ENCODE measurements at regions not wholly inside any gene's neighbourhood (a gene's known extent, or its start where the extent isn't known, plus 50 kb on each side); places are given as distances from the start of the nearest gene placed in this dataset.
A peak's percentile ranks its signal among the peaks of the same experiment; 100 is the strongest.

DNA sequence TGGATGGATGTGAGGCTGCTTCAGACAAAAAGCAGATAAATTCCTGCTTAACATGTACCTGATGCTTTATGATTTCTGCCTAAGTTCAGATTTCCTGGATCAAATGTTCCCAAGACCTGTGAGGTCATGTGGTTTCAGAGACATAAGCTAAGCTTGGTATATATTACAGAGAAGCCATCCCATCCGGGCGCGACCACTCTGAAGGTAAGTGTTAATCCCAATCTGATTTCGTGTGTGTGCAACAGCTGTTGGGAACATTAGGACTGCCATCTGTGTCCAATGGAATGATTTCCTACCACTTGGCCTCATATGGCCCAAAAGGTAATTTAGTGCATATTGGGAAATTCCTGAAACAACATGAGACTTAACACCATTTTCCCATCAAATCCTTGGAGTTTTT is 199.1 kb downstream of the HS3ST3B1 start:
- Histone ChIP-seq H3K4me3 (ENCODE audit: low read depth, low read length) (no peak overlapping the region), H3K36me3 (ENCODE audit: control insufficient read depth, insufficient read depth, low read length) (no peaks in the 10 kb centered on the region), H3K27me3 (ENCODE audit: control insufficient read depth, insufficient read depth, low read length) (no peaks in the 10 kb centered on the region)
- FAIRE-seq (no peak), DNase-seq (ENCODE audit: low read depth) (no peak)
- TF ChIP-seq, protein P1, sequence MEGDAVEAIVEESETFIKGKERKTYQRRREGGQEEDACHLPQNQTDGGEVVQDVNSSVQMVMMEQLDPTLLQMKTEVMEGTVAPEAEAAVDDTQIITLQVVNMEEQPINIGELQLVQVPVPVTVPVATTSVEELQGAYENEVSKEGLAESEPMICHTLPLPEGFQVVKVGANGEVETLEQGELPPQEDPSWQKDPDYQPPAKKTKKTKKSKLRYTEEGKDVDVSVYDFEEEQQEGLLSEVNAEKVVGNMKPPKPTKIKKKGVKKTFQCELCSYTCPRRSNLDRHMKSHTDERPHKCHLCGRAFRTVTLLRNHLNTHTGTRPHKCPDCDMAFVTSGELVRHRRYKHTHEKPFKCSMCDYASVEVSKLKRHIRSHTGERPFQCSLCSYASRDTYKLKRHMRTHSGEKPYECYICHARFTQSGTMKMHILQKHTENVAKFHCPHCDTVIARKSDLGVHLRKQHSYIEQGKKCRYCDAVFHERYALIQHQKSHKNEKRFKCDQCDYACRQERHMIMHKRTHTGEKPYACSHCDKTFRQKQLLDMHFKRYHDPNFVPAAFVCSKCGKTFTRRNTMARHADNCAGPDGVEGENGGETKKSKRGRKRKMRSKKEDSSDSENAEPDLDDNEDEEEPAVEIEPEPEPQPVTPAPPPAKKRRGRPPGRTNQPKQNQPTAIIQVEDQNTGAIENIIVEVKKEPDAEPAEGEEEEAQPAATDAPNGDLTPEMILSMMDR (IDR thresholded peaks at IDR 0.05; ENCODE audit: insufficient read depth, low read length, severe bottlenecking): no peak

DNA sequence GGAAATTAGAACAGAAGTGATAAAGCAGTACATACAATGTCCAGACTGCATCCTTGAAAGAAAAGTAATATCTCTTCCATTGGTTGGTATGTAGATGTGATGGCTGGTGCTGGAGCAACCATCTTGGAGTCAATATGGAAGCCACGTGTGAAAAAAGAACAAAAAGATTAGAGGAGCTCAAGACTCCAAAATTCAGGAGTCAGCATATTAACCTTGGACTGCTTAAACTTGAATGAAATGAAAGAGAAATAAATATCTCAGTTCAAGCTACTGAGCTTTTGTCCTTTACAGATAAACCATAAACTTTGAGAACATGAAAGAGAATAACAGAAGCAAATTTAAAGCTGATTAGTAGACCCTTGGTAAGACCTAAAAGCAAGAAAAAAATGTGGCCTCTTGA is 197.9 kb downstream of the HS3ST3B1 start:
- TF ChIP-seq, protein P1 (IDR thresholded peaks at IDR 0.05; ENCODE audit: insufficient read depth, low read length, severe bottlenecking): no peak

DNA sequence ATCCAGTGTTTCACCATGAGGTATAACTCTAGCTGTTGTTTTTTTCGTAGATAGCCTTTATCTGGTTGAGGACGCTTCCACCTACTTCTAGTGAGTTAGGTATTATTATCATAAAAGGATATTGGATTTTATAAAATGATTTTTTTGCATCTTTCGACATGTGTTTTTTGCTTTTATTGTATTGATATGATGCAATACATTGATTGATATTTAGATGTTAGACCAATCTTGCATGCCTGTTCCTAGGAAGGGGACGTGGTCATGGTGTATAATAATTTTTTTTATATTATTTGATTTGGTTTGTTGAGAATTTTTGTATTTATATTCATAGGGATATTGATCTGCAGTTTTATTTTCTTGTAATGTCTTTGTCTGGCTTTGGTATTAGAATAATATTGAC is 193.3 kb downstream of the HS3ST3B1 start:
- DNase-seq (ENCODE audit: low read depth): no peak
- no peak for FAIRE-seq
- H3K4me3 ChIP-seq (ENCODE audit: low read depth, low read length): no peak overlapping the region
- no peaks in the 10 kb centered on the region for H3K27me3 ChIP-seq (ENCODE audit: control insufficient read depth, insufficient read depth, low read length)
- TF ChIP-seq, protein P1 (IDR thresholded peaks at IDR 0.05; ENCODE audit: insufficient read depth, low read length, severe bottlenecking): no peak
- H3K36me3 ChIP-seq (ENCODE audit: control insufficient read depth, insufficient read depth, low read length): no peaks in the 10 kb centered on the region

More for the DNA sequence above, 197.9 kb downstream of the HS3ST3B1 start:
- Histone ChIP-seq H3K4me3 (ENCODE audit: low read depth, low read length) (no peak overlapping the region), H3K36me3 (ENCODE audit: control insufficient read depth, insufficient read depth, low read length) (no peaks in the 10 kb centered on the region), H3K27me3 (ENCODE audit: control insufficient read depth, insufficient read depth, low read length) (no peaks in the 10 kb centered on the region)
- DNase-seq (ENCODE audit: low read depth) (no peak), FAIRE-seq (no peak)

DNA sequence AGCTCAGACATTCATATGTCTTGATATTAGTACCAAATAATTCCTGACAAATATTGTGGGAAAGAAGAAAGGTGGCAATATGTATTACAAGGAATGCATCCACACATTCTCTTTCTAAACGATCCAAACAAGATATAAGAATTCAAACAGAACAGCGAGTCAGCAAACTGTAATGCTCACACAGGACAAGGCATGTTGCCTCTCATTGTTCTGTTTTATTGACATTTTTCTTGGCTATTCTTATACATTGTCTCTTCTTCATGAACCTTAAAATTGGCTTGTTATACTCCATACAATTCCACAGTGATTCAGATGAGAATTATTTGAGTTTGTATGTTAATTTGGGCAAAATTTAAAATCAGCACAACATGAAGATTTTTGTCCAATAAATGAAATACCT is 189.1 kb downstream of the HS3ST3B1 start:
- Histone ChIP-seq H3K36me3 (ENCODE audit: control insufficient read depth, insufficient read depth, low read length) (no peaks in the 10 kb centered on the region), H3K4me3 (ENCODE audit: low read depth, low read length) (no peak overlapping the region), H3K27me3 (ENCODE audit: control insufficient read depth, insufficient read depth, low read length) (no peaks in the 10 kb centered on the region)
- FAIRE-seq (no peak), DNase-seq (ENCODE audit: low read depth) (peak; percentile 58)
- TF ChIP-seq, protein P1 (IDR thresholded peaks at IDR 0.05; ENCODE audit: insufficient read depth, low read length, severe bottlenecking): no peak

DNA sequence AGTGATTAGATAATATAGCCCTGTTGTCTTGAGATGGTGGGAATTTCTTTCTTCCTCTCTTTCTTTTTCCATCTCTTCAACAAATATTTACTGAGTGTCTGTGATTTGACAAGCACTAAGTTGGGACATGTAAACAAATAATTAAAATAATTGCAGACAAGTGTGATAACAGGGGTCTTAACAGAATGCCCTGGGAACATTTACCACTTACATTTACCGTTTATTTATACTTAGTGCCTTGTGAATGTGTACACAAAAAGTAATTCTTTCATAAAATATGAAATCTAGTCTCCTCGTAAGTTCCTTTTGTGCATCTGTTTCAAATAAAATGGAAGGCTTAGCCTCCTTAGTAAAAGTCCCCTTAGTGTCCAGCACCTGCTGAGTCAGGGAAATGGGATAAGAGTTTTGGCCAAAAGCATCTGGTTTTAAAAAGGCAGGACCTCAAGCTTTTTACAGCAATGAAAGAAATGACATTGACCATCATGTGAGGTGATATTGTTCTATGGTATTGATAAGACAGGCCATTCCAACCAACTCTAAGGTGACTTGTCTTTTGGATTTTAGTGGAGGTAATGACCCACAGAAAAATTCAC is 188.2 kb downstream of the HS3ST3B1 start:
- H3K4me3 ChIP-seq (ENCODE audit: low read depth, low read length): no peak overlapping the region
- FAIRE-seq: no peak
- TF ChIP-seq, protein P1 (IDR thresholded peaks at IDR 0.05; ENCODE audit: insufficient read depth, low read length, severe bottlenecking): no peak

DNA sequence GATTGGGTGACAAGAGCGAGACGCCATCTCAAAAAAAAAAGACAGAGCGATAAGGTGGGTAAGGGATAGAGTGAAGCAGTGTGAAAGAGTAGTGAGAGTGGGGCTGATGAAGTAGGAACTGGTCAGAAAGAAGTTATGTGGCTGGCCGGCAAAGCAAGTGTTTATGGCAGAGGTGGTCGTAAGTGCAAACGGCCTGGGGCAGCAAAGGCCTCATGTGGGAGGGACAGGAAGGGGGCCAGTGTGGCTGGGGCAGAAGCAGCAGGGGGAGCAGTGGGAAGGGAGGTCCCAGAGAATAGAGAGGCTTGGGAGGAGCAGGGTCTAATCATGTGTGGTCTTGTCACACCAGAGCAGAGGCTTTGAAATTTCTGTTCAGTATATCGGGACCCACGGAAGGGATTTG is 186.2 kb downstream of the HS3ST3B1 start:
- no peak overlapping the region for H3K4me3 ChIP-seq (ENCODE audit: low read depth, low read length)
- DNase-seq (ENCODE audit: low read depth) (no peak), FAIRE-seq (no peak)
- no peaks in the 10 kb centered on the region for H3K27me3 ChIP-seq (ENCODE audit: control insufficient read depth, insufficient read depth, low read length)
- no peaks in the 10 kb centered on the region for H3K36me3 ChIP-seq (ENCODE audit: control insufficient read depth, insufficient read depth, low read length)
- TF ChIP-seq, protein P1 (IDR thresholded peaks at IDR 0.05; ENCODE audit: insufficient read depth, low read length, severe bottlenecking): no peak

More for the DNA sequence above, 188.2 kb downstream of the HS3ST3B1 start:
- no peak for DNase-seq (ENCODE audit: low read depth)
- no peaks in the 10 kb centered on the region for H3K36me3 ChIP-seq (ENCODE audit: control insufficient read depth, insufficient read depth, low read length)
- no peaks in the 10 kb centered on the region for H3K27me3 ChIP-seq (ENCODE audit: control insufficient read depth, insufficient read depth, low read length)

All from bronchial epithelial cell (primary cell).